Mesenteric fat pad (tissue), 1 donor: ENCODE measurements at regions not wholly inside any gene's neighbourhood (a gene's known extent, or its start where the extent isn't known, plus 50 kb on each side); places are given as distances from the start of the nearest gene placed in this dataset.

Experiments used
- DNase-seq: peaks from one replicate; pipeline ENCODE4 v3.0.0-alpha.2; 2020; ENCODE audit warnings: low spot score
- donor health status: DM: yes; HTN: yes; CAD: no.

DNA sequence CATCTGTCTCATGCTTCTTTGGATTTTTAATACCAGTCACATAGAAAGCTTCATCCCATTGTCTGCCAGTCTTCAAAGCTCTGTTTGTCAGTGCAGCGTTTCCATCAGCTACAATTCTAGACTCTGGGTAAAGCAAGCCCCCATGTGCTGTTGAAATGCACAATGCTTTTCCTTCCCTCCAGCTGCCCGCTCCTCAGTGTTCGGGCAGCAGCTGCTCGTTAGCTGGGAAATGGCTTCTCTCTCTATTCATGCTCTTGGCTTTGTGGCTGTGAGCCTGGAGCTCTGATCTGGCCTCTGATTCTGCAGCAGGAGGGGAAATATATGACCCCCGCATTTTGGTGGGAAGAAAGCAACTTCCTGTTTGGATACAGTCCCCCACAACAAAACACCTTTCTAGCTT, 213.0 kb upstream of the CDYL start:
- DNase-seq = no peak

DNA sequence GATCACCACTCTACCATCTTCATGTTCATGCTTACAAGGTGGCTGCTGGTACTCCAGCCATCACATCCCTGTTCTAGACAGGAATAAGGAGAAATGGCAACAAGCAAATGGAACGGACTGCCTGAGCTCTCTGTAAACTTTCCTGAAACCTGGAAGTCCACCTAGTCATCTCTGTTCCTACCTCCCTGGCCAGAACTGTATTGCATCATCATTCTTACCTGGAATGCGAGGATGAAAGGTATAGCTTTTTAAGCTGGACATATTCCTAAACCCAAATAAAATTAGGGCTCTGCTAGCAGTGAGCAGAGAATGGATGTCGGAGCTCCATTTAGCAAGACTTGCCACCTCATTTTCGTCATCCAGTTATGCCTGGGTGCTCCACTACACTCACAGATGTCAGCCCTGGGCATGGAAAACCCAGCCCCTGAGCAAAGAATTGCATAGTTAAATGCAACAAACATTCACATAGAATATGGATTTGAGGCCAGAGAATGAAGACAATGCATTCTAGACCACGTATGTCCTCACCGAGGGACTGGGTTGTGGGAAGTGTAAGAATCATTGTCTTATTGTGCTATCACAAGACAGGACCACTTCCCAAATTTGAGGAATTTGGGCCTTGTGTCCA, 214.3 kb upstream of the CDYL start:
- DNase-seq = no peak

DNA sequence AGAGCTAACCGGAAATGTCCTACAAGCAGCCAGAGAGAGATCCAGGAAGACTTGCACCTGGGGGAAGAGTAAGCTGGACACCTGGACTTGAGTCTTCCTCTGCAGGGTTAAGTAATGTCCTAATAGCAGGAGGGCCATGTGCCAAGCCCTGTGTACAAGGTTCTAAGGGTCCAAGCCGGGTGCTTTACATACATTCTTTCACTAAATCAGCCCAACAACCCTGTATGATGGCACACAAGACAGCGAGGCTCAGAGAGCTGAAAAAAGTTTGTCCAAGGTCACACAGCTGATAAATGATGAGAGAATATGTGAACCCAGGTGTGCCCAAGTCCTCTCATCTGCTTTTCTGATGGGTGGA, 215.1 kb upstream of the CDYL start:
- DNase-seq = no peak

DNA sequence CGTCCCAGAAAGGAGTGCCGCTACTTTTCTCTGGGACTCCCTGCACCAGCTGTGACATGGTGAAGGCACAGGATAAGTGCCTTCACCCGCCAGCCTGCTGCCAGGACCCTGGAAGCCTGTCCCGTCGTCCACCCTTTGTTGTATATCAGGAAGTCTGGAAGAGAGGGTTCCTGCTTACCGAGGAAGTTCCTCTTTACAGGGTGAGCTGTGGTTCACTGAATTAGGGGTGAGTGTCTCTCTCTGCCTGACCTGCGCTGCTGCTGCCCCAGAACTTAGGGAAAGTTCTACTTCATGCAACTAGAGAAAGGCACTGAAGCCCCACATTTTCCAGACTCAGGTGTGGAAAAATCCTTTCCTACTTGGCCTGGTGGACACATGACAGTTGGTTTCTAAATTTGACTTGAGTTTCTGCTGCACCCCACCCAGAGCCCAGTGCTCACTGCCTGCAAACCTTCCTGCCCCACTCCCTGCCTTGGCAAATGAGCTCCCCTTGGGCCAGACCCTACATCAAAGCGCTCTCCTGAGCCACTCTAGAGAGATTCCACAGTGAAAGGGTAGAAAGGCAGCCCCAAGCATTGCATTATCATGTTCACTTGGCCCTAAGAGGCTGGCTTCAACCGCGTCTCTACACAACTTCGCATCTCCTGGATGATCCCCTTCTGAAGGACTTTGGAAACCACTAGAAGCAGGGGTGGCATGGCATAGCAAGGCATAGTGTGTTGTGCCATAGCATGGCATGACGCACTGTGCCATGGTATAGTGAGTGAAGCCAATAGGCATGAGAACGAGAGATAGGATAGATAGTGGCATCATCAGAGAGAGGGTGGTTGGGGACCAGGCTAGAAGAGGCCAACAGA, 215.8 kb upstream of the CDYL start:
- DNase-seq = no peak

DNA sequence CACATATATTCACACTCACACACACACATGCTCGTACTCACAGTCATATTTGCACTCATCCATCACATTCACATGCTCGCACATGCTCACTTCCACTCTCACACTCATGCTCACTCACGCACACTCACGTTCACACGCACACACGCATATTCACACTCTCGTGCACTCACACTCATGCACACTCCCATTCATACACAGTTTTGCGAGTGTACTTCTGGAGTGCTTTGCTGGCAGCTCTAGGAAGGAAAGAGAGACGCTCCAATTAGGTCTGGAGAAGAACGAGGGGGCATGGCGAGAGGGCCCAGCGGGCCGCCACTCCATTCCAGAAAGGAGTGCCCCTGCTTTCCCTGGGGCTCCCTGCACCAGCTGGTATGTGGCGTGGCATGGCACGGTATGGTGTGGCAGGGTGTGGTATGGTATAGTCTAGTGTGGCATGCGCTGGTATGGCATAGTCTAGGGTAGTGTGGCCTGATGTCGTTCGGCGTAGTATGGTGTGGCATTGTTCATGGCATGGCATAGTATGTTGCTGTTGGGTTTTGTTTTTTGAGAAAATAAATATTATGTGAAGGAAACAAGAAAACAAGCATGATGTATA, 216.8 kb upstream of the CDYL start:
- DNase-seq = no peak

DNA sequence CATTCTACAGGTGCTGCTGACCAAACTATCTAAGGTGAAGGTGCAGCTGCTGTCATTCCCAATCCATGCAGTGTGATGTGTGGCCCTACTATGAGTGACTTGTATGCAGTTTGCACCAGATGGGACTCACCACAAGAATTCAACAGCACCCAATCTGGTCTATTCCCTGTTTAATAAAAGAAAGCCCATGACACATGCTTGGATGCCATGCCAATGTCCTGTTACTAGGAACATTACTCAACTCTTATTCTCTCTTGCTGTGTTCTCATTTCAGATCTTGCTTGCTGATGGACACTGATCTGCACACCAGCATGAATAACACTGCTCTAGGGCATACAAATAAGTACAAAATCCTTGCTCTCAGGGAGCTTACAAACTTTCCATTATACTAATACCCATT, 221.6 kb upstream of the CDYL start:
- DNase-seq = no peak

DNA sequence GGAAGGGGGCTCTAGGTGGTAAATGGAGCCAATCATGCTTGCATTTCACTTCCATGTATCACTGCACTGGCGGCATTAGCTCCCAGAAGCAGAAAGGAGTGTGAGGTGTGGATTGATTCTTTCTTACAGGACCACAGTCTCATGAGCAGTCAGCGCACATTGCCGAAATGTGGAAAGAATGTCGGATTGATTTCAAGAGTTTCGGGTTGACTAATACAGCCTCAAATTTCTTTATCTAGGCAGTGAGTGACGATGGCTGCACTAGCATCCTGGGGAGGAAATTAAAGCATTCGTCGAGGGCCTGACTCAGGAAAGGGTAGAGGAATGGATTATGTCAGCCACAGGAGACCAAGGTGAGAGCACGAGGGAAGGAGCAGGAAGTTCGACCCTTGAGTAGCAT, 222.8 kb upstream of the CDYL start:
- no peak for DNase-seq

DNA sequence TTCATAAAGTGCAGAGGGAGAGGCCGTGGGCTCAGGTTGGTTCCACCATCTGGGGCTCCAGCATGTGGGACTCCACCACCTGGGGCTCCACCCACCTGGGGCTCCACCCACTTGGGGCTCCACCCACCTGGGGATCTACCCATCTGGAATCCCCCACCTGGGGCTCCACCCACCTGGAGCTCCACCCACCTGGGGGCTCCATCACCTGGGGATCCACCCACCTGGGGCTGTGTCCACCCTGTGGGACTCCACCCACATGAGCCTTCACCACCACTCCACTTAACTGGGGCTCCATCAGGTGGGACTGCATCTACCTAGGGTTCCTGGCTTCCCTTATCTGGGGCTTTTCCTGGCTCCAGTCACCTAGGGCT, 226.0 kb upstream of the CDYL start:
- no peak for DNase-seq

DNA sequence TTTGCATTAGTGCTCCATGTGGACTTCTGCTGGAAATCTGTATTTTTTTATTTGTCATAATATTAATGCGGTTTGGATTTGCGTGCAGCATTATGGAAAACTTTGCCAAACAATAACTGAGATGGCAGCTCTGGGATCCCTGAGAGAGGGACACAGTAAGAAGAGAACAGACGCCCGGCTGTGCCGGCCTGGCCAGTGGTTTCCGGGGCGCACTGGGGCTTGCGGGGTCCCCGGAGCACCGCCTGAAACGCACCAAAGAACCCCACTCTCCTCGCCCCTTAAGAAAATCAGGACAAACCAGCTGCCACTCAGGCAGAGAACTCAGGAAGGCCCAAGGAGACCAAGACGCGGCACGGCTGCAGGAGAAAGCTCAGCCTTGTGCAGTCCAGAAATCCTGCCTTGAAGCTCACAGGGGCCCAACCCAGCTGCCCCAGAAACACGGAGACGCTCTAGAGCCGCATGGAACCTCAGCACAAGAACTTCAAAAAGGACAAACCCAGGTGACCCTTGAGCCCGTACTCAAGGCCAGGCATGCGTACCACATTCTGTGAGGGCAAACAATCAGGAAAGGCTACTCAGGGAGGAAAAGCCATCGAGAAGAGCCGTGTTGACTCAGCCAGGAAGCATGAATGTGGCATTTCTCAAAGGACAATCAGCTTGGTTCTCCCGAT, 226.5 kb upstream of the CDYL start:
- DNase-seq = no peak

DNA sequence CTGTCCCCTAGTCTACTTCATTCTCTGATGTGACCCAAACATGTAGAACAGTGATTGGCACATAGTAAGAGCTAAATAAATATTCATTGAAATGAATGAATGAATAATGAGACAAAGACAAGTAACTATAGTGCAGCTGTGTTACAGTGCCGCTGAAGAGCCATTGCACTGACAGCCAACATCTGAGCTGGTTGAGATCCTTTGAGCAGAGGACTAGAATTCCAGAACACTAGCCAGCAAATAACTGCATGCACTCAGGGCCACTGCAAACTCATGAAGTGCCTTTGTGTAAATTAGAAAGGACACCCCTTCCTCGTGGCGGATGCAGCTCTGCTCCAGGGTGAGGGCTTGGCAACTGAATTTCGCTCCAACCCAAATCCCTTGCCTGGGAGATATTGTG, 230.3 kb upstream of the CDYL start:
- no peak for DNase-seq

DNA sequence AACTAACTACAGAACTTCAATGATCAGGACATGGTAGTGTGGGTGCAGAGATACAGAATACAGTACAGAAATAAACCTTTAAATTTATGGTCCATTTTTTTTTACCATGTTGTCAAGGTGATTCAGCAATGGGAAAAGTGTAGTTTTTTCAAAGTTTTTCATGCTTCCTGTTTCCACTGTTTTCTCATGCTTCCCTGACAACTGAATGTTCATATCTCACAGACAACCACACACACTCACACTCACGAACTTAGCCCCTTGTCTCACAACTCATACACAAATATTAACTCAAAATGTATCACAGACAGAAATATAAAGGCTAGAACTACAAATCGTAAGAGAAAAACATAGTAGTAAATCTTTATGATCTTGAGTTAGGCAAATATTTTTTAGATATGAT, 232.6 kb upstream of the CDYL start:
- no peak for DNase-seq

DNA sequence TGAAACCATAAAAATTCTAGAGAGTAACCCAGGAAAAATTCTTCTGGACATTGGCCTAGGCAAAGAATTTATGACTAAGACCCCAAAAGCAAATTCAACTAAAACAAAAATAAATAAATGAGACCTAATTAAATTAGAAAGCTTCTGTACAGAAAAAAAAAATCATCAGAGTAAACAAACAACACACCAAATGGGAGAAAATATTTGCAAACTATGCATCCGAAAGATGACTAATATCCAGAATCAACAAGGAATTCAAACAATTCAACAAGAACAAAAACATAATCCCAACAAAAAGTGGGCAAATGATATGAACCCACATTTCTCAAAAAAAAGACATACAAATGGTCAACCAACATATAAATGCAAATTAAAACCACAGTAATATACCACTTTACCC, 242.6 kb upstream of the CDYL start:
- DNase-seq = no peak

DNA sequence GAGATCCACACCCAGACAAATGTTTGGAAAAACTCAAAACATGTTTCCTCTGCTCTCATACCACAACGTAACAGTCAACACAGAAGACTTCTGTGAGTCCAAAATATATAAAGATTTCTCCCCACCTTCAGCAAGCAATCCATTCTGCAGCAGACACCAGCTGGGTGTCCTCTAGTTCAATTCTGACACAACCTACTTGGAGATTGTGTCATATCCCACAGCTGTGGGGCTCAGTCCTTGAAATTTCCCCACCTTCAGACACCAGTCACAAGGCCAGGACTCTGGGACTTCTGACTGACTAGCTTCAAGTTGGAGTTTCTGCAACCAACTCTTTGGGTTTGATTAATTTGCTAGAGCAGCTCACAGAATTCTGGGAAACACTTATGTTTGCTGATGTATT, 244.8 kb upstream of the CDYL start:
- DNase-seq = no peak

DNA sequence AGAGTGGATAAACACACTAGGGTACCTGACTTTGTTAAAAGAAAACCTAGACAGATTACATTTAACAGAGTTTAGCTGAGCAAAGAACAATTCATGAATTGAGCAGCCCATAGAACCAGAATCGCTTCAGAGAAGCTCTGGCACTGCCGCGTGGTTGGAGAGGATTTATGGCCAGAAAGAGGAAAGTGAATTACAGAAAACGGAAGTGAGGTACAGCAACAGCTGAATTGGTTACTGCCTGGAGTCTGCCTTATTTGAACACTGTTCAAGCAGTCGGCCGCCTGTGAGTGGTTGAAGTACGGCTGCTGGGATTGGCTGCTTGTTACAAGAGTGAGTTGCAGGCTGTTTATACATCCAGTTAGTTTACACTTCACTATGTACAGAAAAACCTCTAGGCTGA, 253.8 kb upstream of the CDYL start:
- no peak for DNase-seq

DNA sequence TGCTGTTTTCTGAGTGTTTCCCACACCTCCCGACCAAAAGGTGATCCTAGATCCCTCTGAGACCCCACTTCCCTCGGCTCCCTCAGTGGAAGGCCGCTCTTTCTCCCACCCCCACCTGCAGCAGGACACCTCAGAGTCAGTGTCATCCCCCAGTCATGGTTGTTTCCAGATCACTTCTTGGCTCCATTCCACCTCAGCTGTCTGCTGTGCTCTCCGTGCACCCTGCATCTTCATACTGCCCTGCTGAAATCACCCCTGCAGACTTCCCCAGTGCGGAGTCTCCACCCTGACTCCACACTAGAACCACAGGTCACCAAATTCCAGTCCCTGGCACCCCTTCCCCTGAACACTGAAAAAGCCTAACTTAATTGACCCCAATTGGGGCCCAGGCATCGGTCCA, 255.1 kb upstream of the CDYL start:
- no peak for DNase-seq

DNA sequence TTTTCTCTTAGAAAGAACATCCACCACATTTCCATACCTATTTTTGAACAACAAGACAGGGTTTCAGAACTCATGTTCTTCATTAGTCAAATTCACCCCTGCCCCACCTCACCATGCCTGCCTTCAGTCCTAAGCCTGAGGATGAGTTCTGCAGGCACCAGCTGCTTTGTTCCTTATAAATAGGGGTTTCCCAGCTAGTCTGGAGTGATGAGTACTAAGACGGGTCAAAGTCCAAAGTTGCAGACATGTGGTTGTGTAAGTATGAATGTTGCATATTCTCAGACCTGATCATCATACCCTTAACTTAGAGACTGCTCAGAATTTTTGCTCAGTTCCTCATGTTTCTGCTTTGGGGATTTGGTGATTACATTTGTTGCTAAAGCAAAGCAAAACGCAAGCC, 257.7 kb upstream of the CDYL start:
- no peak for DNase-seq

DNA sequence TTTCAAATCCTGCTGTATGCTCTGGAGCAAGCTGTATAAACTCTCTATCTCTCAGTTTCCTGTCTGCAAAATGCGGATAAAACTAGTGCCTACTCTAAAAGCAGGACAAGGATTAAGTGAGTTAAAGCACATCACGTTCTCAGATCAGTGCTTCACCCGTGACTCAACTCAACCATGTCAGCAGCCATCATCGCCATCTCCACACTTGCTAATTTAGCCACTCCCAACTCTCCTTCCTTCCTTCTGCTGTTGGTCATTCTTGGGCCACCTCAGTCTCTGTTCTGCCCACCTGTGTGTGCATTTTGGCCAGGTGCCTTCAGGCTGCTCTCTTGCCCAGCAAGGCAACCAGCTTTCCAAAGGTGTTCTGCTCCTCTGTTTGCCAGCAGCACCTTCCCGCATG, 260.0 kb upstream of the CDYL start:
- no peak for DNase-seq

DNA sequence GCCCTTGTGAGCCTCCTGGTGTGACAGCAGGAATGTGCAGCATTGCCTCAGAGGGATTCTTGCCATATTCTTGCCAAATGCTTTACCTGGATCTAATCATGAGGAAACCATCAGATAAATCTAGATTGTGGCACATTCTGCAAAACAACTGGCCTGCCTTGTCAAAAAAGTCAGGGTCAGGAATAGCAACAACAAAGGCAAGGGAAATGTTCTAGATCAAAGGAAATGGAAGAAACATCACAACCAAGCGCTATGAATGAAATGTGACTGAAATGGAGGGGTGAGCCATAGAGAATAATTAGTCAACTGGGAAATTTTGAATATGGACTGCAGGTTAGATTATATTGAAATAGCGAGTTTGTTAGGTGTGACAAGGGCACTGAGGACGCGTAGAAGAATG, 262.6 kb upstream of the CDYL start:
- no peak for DNase-seq

DNA sequence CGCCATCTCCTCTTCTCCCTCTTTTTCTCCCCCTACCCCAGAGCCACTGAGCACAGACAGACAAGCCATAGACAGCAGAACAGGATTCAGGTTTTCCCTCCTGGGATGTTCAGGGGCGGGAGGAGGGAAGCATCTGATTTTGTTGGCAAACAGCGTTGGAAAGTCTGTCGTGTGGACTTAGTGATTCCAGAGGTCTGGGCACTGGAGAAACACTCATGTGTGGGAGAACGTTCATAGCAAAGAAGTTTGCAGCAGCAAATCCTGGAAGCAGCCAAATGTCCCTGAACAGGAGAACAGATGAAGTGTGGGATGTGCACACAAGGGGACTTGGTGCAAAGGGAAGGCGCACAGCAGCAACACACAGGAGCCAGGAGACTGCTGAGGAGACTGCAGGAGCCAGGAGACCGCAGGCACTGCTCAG, 264.1 kb upstream of the CDYL start:
- no peak for DNase-seq

DNA sequence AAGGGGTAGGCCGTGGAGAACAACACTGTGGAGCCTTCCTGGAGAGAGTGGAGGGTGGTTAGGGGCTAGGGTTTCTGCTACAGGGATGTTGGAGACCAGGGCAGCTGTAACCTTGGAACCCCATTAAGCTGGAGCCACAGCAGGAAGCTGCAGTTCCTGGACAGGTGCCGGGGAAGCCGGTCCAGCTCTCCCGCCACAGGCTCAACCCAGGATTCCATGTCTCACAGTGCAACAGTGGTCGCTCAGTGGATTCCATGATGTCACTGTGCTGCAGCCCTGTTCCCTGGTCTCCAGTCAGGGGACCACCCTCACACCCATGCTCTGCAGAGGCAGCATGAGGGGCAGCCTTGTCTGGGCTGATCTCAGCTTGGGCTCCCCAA, 264.6 kb upstream of the CDYL start:
- no peak for DNase-seq

DNA sequence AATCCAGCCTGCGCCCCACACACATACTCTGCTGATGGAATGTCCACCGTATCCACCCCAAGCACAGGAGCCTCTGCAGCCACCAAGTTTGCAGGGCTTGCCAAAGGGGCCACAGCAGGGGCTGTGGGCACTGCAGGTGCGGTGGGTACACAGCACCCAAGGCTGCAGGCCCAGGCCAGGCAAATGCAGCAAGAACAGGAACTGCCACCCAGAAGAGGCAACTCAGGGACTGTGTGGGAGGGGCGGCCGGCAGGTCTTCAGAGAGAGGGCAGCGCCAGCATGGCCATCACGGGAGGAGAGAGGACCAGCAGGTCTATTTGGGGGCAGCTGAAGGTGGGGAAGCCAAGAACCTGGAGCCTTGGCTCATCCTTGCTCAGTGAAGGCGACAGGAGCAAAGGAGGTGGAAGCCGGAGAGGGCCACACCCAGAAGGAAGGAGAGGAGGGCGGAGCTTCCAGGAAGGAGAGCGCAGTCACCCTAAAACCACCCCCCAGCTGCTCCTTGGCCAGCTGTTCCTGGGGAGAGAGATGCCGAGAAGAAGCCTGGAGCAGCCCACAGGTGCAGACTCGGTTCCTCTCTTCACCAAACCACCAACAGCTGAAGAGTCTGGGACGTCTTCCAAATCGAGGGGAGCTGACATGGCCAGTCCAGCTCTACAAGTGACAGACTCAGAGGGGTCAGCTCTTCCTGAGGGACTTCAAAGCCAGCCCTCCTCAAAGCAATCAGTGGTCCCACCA, 265.1 kb upstream of the CDYL start:
- no peak for DNase-seq

DNA sequence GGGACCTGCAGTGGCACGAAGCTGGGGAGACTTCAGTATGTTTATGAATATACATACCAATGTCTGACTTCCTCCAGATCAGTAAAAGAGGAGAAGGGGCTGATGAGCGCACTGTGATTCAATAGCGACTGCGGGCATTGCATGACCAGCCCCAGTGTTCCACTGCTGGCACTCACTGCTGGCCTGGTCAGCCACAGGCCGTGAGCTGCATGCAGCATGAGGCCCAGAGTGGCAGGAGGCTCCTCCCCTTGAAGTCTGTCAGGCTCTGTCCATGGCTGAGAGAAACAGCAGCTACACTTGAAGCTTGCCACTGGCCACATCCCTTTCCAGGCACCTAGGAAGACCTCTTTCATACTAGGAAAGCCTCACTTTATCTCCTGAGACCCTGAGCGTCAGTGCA, 265.9 kb upstream of the CDYL start:
- no peak for DNase-seq
